ENCODE measurements at regions not wholly inside any gene's neighbourhood (a gene's known extent, or its start where the extent isn't known, plus 50 kb on each side); places are given as distances from the start of the nearest gene placed in this dataset.

GRCh38 chr1:87950369-87950768, 621.7 kb downstream of the LMO4 start:
- Histone ChIP-seq H3K4me1 (ENCODE audit: control insufficient read depth, insufficient read depth, low read length) (peaks cover 3% of the 10 kb centered on the region), H3K9me3 (ENCODE audit: control insufficient read depth, insufficient read depth, low read length) (no peaks in the 10 kb centered on the region), H3K9ac (ENCODE audit: low read depth, low read length) (no peak overlapping the region), H3K27me3 (ENCODE audit: control insufficient read depth, insufficient read depth, low read length) (no peaks in the 10 kb centered on the region), H3K4me3 (ENCODE audit: low read depth, low read length) (no peak overlapping the region), H3K36me3 (ENCODE audit: control insufficient read depth, insufficient read depth, low read length) (no peaks in the 10 kb centered on the region)

- Histone ChIP-seq H3K27me3 (ENCODE audit: control insufficient read depth, insufficient read depth, low read length) (no peaks in the 10 kb centered on the region), H3K9me3 (ENCODE audit: control insufficient read depth, insufficient read depth, low read length) (no peaks in the 10 kb centered on the region), H3K4me3 (ENCODE audit: low read depth, low read length) (no peak overlapping the region), H3K36me3 (ENCODE audit: control insufficient read depth, insufficient read depth, low read length) (no peaks in the 10 kb centered on the region), H3K9ac (ENCODE audit: low read depth, low read length) (no peak overlapping the region), H3K4me1 (ENCODE audit: control insufficient read depth, insufficient read depth, low read length) (peaks cover 3% of the 10 kb centered on the region)
These were observed 622.7 kb downstream of the LMO4 start for GRCh38 chr1:87951409-87951808.

- H3K4me1 ChIP-seq (ENCODE audit: control insufficient read depth, insufficient read depth, low read length): peaks cover 3% of the 10 kb centered on the region
- no peaks in the 10 kb centered on the region for H3K36me3 ChIP-seq (ENCODE audit: control insufficient read depth, insufficient read depth, low read length)
- H3K27me3 ChIP-seq (ENCODE audit: control insufficient read depth, insufficient read depth, low read length): no peaks in the 10 kb centered on the region
- H3K9ac ChIP-seq (ENCODE audit: low read depth, low read length): no peak overlapping the region
- H3K9me3 ChIP-seq (ENCODE audit: control insufficient read depth, insufficient read depth, low read length): no peaks in the 10 kb centered on the region
- no peak overlapping the region for H3K4me3 ChIP-seq (ENCODE audit: low read depth, low read length)
These were observed 623.2 kb downstream of the LMO4 start for GRCh38 chr1:87951852-87952251.

GRCh38 chr1:87953121-87953520, 624.4 kb downstream of the LMO4 start:
- H3K9ac ChIP-seq (ENCODE audit: low read depth, low read length): no peak overlapping the region

GRCh38 chr1:87953732-87954344, 625.2 kb downstream of the LMO4 start:
- Histone ChIP-seq H3K9ac (ENCODE audit: low read depth, low read length) (no peak overlapping the region), H3K36me3 (ENCODE audit: control insufficient read depth, insufficient read depth, low read length) (no peaks in the 10 kb centered on the region), H3K27me3 (ENCODE audit: control insufficient read depth, insufficient read depth, low read length) (no peaks in the 10 kb centered on the region), H3K9me3 (ENCODE audit: control insufficient read depth, insufficient read depth, low read length) (no peaks in the 10 kb centered on the region), H3K4me1 (ENCODE audit: control insufficient read depth, insufficient read depth, low read length) (peaks cover 3% of the 10 kb centered on the region), H3K4me3 (ENCODE audit: low read depth, low read length) (no peak overlapping the region)

More at GRCh38 chr1:87953121-87953520, 624.4 kb downstream of the LMO4 start:
- H3K4me1 ChIP-seq (ENCODE audit: control insufficient read depth, insufficient read depth, low read length): peaks cover 3% of the 10 kb centered on the region
- H3K36me3 ChIP-seq (ENCODE audit: control insufficient read depth, insufficient read depth, low read length): no peaks in the 10 kb centered on the region
- H3K27me3 ChIP-seq (ENCODE audit: control insufficient read depth, insufficient read depth, low read length): no peaks in the 10 kb centered on the region
- H3K4me3 ChIP-seq (ENCODE audit: low read depth, low read length): no peak overlapping the region
- no peaks in the 10 kb centered on the region for H3K9me3 ChIP-seq (ENCODE audit: control insufficient read depth, insufficient read depth, low read length)

- H3K4me1 ChIP-seq (ENCODE audit: control insufficient read depth, insufficient read depth, low read length): peaks cover 3% of the 10 kb centered on the region
These were observed 626.4 kb downstream of the LMO4 start for GRCh38 chr1:87955038-87955437.

GRCh38 chr1:87956072-87956471, 627.4 kb downstream of the LMO4 start:
- no peak overlapping the region for H3K9ac ChIP-seq (ENCODE audit: low read depth, low read length)
- H3K36me3 ChIP-seq (ENCODE audit: control insufficient read depth, insufficient read depth, low read length): no peaks in the 10 kb centered on the region
- H3K4me3 ChIP-seq (ENCODE audit: low read depth, low read length): no peak overlapping the region
- H3K4me1 ChIP-seq (ENCODE audit: control insufficient read depth, insufficient read depth, low read length): peaks cover 3% of the 10 kb centered on the region
- H3K27me3 ChIP-seq (ENCODE audit: control insufficient read depth, insufficient read depth, low read length): no peaks in the 10 kb centered on the region
- H3K9me3 ChIP-seq (ENCODE audit: control insufficient read depth, insufficient read depth, low read length): no peaks in the 10 kb centered on the region

More at GRCh38 chr1:87955038-87955437, 626.4 kb downstream of the LMO4 start:
- Histone ChIP-seq H3K9ac (ENCODE audit: low read depth, low read length) (no peak overlapping the region), H3K36me3 (ENCODE audit: control insufficient read depth, insufficient read depth, low read length) (no peaks in the 10 kb centered on the region), H3K4me3 (ENCODE audit: low read depth, low read length) (no peak overlapping the region), H3K27me3 (ENCODE audit: control insufficient read depth, insufficient read depth, low read length) (no peaks in the 10 kb centered on the region), H3K9me3 (ENCODE audit: control insufficient read depth, insufficient read depth, low read length) (no peaks in the 10 kb centered on the region)

- no peaks in the 10 kb centered on the region for H3K27me3 ChIP-seq (ENCODE audit: control insufficient read depth, insufficient read depth, low read length)
- H3K4me1 ChIP-seq (ENCODE audit: control insufficient read depth, insufficient read depth, low read length): peaks cover under 1% of the 10 kb centered on the region
- no peak overlapping the region for H3K4me3 ChIP-seq (ENCODE audit: low read depth, low read length)
- no peaks in the 10 kb centered on the region for H3K36me3 ChIP-seq (ENCODE audit: control insufficient read depth, insufficient read depth, low read length)
- H3K9ac ChIP-seq (ENCODE audit: low read depth, low read length): no peak overlapping the region
- no peaks in the 10 kb centered on the region for H3K9me3 ChIP-seq (ENCODE audit: control insufficient read depth, insufficient read depth, low read length)
These were observed 628.1 kb downstream of the LMO4 start for GRCh38 chr1:87956750-87957149.

GRCh38 chr1:87957331-87957730, 628.7 kb downstream of the LMO4 start:
- no peaks in the 10 kb centered on the region for H3K9me3 ChIP-seq (ENCODE audit: control insufficient read depth, insufficient read depth, low read length)
- no peaks in the 10 kb centered on the region for H3K36me3 ChIP-seq (ENCODE audit: control insufficient read depth, insufficient read depth, low read length)
- H3K27me3 ChIP-seq (ENCODE audit: control insufficient read depth, insufficient read depth, low read length): no peaks in the 10 kb centered on the region

GRCh38 chr1:87958201-87958600, 629.5 kb downstream of the LMO4 start:
- H3K36me3 ChIP-seq (ENCODE audit: control insufficient read depth, insufficient read depth, low read length): no peaks in the 10 kb centered on the region
- H3K9me3 ChIP-seq (ENCODE audit: control insufficient read depth, insufficient read depth, low read length): no peaks in the 10 kb centered on the region
- H3K27me3 ChIP-seq (ENCODE audit: control insufficient read depth, insufficient read depth, low read length): no peaks in the 10 kb centered on the region
- H3K4me1 ChIP-seq (ENCODE audit: control insufficient read depth, insufficient read depth, low read length): no peaks in the 10 kb centered on the region
- no peak overlapping the region for H3K4me3 ChIP-seq (ENCODE audit: low read depth, low read length)
- H3K9ac ChIP-seq (ENCODE audit: low read depth, low read length): no peak overlapping the region

More at GRCh38 chr1:87957331-87957730, 628.7 kb downstream of the LMO4 start:
- Histone ChIP-seq H3K4me3 (ENCODE audit: low read depth, low read length) (no peak overlapping the region), H3K9ac (ENCODE audit: low read depth, low read length) (no peak overlapping the region), H3K4me1 (ENCODE audit: control insufficient read depth, insufficient read depth, low read length) (no peaks in the 10 kb centered on the region)

GRCh38 chr1:87958716-87959115, 630.0 kb downstream of the LMO4 start:
- H3K36me3 ChIP-seq (ENCODE audit: control insufficient read depth, insufficient read depth, low read length): no peaks in the 10 kb centered on the region
- H3K4me3 ChIP-seq (ENCODE audit: low read depth, low read length): no peak overlapping the region
- H3K9me3 ChIP-seq (ENCODE audit: control insufficient read depth, insufficient read depth, low read length): no peaks in the 10 kb centered on the region
- no peaks in the 10 kb centered on the region for H3K27me3 ChIP-seq (ENCODE audit: control insufficient read depth, insufficient read depth, low read length)
- no peak overlapping the region for H3K9ac ChIP-seq (ENCODE audit: low read depth, low read length)
- no peaks in the 10 kb centered on the region for H3K4me1 ChIP-seq (ENCODE audit: control insufficient read depth, insufficient read depth, low read length)

GRCh38 chr1:87959236-87959635, 630.6 kb downstream of the LMO4 start:
- H3K9me3 ChIP-seq (ENCODE audit: control insufficient read depth, insufficient read depth, low read length): no peaks in the 10 kb centered on the region
- H3K9ac ChIP-seq (ENCODE audit: low read depth, low read length): no peak overlapping the region
- H3K4me1 ChIP-seq (ENCODE audit: control insufficient read depth, insufficient read depth, low read length): no peaks in the 10 kb centered on the region
- H3K27me3 ChIP-seq (ENCODE audit: control insufficient read depth, insufficient read depth, low read length): no peaks in the 10 kb centered on the region
- H3K36me3 ChIP-seq (ENCODE audit: control insufficient read depth, insufficient read depth, low read length): no peaks in the 10 kb centered on the region
- H3K4me3 ChIP-seq (ENCODE audit: low read depth, low read length): no peak overlapping the region
